ENCODE measurements at regions not wholly inside any gene's neighbourhood (a gene's known extent, or its start where the extent isn't known, plus 50 kb on each side); places are given as distances from the start of the nearest gene placed in this dataset.

GRCh38 chr21:22842875-22843274 is 1844.7 kb downstream of the NCAM2 start:
- no peaks in the 10 kb centered on the region for H3K79me2 ChIP-seq (ENCODE audit: insufficient read depth, low read length)
- H3K27me3 ChIP-seq (ENCODE audit: low read length), result no peaks in the 10 kb centered on the region
- H4K20me1 ChIP-seq (ENCODE audit: low read depth, low read length), result no peaks in the 10 kb centered on the region
- no peak overlapping the region for H3K4me3 ChIP-seq (ENCODE audit: insufficient read depth, low read length, poor library complexity, severe bottlenecking)
- H3K27ac ChIP-seq (ENCODE audit: low read depth, low read length), result no peak overlapping the region
- H3K4me2 ChIP-seq (ENCODE audit: low read depth, low read length, poor library complexity, severe bottlenecking), result no peak overlapping the region
- no peaks in the 10 kb centered on the region for H3K9me2 ChIP-seq (replicated peaks; ENCODE audit: insufficient read depth, low read length)
- peaks cover 2% of the 10 kb centered on the region; the same call in 1 of the 2 replicates for H3K36me3 ChIP-seq (ENCODE audit: low read length)
- peak overlapping the region; percentile 81 for H2AFZ ChIP-seq (ENCODE audit: low read depth, low read length, severe bottlenecking)
- no peaks in the 10 kb centered on the region for H3F3A ChIP-seq (ENCODE audit: insufficient read depth)
- H3K9me3 ChIP-seq (ENCODE audit: insufficient read depth, low read length), result no peaks in the 10 kb centered on the region
- H3K9ac ChIP-seq (ENCODE audit: low read length), result no peak overlapping the region
- TF ChIP-seq, protein P1, sequence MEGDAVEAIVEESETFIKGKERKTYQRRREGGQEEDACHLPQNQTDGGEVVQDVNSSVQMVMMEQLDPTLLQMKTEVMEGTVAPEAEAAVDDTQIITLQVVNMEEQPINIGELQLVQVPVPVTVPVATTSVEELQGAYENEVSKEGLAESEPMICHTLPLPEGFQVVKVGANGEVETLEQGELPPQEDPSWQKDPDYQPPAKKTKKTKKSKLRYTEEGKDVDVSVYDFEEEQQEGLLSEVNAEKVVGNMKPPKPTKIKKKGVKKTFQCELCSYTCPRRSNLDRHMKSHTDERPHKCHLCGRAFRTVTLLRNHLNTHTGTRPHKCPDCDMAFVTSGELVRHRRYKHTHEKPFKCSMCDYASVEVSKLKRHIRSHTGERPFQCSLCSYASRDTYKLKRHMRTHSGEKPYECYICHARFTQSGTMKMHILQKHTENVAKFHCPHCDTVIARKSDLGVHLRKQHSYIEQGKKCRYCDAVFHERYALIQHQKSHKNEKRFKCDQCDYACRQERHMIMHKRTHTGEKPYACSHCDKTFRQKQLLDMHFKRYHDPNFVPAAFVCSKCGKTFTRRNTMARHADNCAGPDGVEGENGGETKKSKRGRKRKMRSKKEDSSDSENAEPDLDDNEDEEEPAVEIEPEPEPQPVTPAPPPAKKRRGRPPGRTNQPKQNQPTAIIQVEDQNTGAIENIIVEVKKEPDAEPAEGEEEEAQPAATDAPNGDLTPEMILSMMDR (IDR thresholded peaks at IDR 0.05; ENCODE audit: insufficient read depth, low read length, poor library complexity, severe bottlenecking), result no peak
- TF ChIP-seq EZH2phosphoT487 (conservative IDR thresholded peaks at IDR 0.05; ENCODE audit: low read length), result no peak

GRCh38 chr21:22855581-22855980 is 1857.4 kb downstream of the NCAM2 start:
- H2AFZ ChIP-seq (ENCODE audit: low read depth, low read length, severe bottlenecking), result no peak overlapping the region
- H3K79me2 ChIP-seq (ENCODE audit: insufficient read depth, low read length), result no peaks in the 10 kb centered on the region
- no peaks in the 10 kb centered on the region for H4K20me1 ChIP-seq (ENCODE audit: low read depth, low read length)
- no peaks in the 10 kb centered on the region for H3F3A ChIP-seq (ENCODE audit: insufficient read depth)
- no peaks in the 10 kb centered on the region for H3K27me3 ChIP-seq (ENCODE audit: low read length)
- H3K9ac ChIP-seq (ENCODE audit: low read length), result no peak overlapping the region
- no peaks in the 10 kb centered on the region for H3K36me3 ChIP-seq (ENCODE audit: low read length)
- H3K4me2 ChIP-seq (ENCODE audit: low read depth, low read length, poor library complexity, severe bottlenecking), result no peak overlapping the region
- H3K9me3 ChIP-seq (ENCODE audit: insufficient read depth, low read length), result no peaks in the 10 kb centered on the region
- no peak for TF ChIP-seq EZH2phosphoT487 (conservative IDR thresholded peaks at IDR 0.05; ENCODE audit: low read length)
- TF ChIP-seq, protein P1 (IDR thresholded peaks at IDR 0.05; ENCODE audit: insufficient read depth, low read length, poor library complexity, severe bottlenecking), result no peak
- H3K4me3 ChIP-seq (ENCODE audit: insufficient read depth, low read length, poor library complexity, severe bottlenecking), result no peak overlapping the region
- H3K27ac ChIP-seq (ENCODE audit: low read depth, low read length), result no peak overlapping the region
- H3K9me2 ChIP-seq (replicated peaks; ENCODE audit: insufficient read depth, low read length), result no peaks in the 10 kb centered on the region

DNA sequence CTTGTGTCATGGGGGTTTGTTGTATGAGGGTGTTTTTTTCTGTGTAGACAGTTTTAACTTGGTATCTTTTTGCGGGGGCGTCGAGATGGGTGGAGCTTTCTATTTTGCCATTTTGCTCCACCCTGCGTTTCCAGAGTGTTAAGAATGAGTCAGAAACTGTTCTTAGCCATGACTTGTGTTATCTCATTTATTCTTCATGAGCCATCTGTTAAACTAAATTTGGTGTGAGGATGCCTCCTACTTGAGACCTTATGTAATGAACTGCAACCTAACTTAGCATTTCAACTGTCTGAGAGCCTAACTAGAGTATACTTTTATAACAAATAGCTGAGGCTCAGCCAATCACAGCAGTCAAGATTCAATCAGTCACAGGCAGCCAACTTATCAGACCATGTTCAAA is 1873.5 kb downstream of the NCAM2 start:
- no peak overlapping the region for H3K9ac ChIP-seq (ENCODE audit: low read length)
- TF ChIP-seq, protein P1 (IDR thresholded peaks at IDR 0.05; ENCODE audit: insufficient read depth, low read length, poor library complexity, severe bottlenecking), result no peak
- no peak for TF ChIP-seq EZH2phosphoT487 (conservative IDR thresholded peaks at IDR 0.05; ENCODE audit: low read length)
- no peak overlapping the region for H3K4me3 ChIP-seq (ENCODE audit: insufficient read depth, low read length, poor library complexity, severe bottlenecking)
- no peaks in the 10 kb centered on the region for H3F3A ChIP-seq (ENCODE audit: insufficient read depth)
- H3K27me3 ChIP-seq (ENCODE audit: low read length), result no peaks in the 10 kb centered on the region
- peak overlapping the region; percentile 36 for H2AFZ ChIP-seq (ENCODE audit: low read depth, low read length, severe bottlenecking)
- H3K9me2 ChIP-seq (replicated peaks; ENCODE audit: insufficient read depth, low read length), result no peaks in the 10 kb centered on the region
- H3K27ac ChIP-seq (ENCODE audit: low read depth, low read length), result no peak overlapping the region
- H3K36me3 ChIP-seq (ENCODE audit: low read length), result no peaks in the 10 kb centered on the region
- H4K20me1 ChIP-seq (ENCODE audit: low read depth, low read length), result no peaks in the 10 kb centered on the region
- H3K9me3 ChIP-seq (ENCODE audit: insufficient read depth, low read length), result no peaks in the 10 kb centered on the region
- no peak overlapping the region for H3K4me2 ChIP-seq (ENCODE audit: low read depth, low read length, poor library complexity, severe bottlenecking)
- H3K79me2 ChIP-seq (ENCODE audit: insufficient read depth, low read length), result no peaks in the 10 kb centered on the region
